ENCODE measurements at regions not wholly inside any gene's neighbourhood (a gene's known extent, or its start where the extent isn't known, plus 50 kb on each side); places are given as distances from the start of the nearest gene placed in this dataset.

- TF ChIP-seq ZNF784 (CRISPR knock-in tag; IDR thresholded peaks at IDR 0.05; ENCODE audit: borderline replicate concordance): no peak
- TF ChIP-seq, protein P1, sequence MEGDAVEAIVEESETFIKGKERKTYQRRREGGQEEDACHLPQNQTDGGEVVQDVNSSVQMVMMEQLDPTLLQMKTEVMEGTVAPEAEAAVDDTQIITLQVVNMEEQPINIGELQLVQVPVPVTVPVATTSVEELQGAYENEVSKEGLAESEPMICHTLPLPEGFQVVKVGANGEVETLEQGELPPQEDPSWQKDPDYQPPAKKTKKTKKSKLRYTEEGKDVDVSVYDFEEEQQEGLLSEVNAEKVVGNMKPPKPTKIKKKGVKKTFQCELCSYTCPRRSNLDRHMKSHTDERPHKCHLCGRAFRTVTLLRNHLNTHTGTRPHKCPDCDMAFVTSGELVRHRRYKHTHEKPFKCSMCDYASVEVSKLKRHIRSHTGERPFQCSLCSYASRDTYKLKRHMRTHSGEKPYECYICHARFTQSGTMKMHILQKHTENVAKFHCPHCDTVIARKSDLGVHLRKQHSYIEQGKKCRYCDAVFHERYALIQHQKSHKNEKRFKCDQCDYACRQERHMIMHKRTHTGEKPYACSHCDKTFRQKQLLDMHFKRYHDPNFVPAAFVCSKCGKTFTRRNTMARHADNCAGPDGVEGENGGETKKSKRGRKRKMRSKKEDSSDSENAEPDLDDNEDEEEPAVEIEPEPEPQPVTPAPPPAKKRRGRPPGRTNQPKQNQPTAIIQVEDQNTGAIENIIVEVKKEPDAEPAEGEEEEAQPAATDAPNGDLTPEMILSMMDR (CRISPR knock-in tag; IDR thresholded peaks at IDR 0.05): no peak
- TF ChIP-seq ZNF552 (CRISPR knock-in tag; IDR thresholded peaks at IDR 0.05; ENCODE audit: borderline replicate concordance): no peak
- TF ChIP-seq EP300 (IDR thresholded peaks at IDR 0.05; ENCODE audit: low read depth in 2 of 2, low read length in 2 of 2): no peak
- TF ChIP-seq EP300 (CRISPR knock-in tag; IDR thresholded peaks at IDR 0.05; ENCODE audit: borderline replicate concordance): no peak
Observed at GRCh38 chr2:215622837-215623236, 187.0 kb upstream of the FN1 start.

Data from HepG2 (cell line).